Loucy (cell line): ENCODE measurements at regions not wholly inside any gene's neighbourhood (a gene's known extent, or its start where the extent isn't known, plus 50 kb on each side); places are given as distances from the start of the nearest gene placed in this dataset.

Source experiments
- CTCF ChIP-seq: fragments of 200-600 bp; sonication (generic); conservative IDR thresholded peaks from 2 replicates; pipeline ENCODE4 v1.5.1; 2014; ENCODE audit warnings: mild to moderate bottlenecking, antibody characterized with exemption, low read length
- EZH2phosphoT487 ChIP-seq: fragments of 200-600 bp; IDR thresholded peaks from 2 replicates; pipeline ENCODE4 v1.6.1; 2018; ENCODE audit warnings: antibody characterized with exemption, mild to moderate bottlenecking, moderate library complexity, borderline replicate concordance

GRCh38 chr15:97678656-97679055, 281.8 kb upstream of the ARRDC4 start:
- TF ChIP-seq CTCF, result no peak
- TF ChIP-seq EZH2phosphoT487, result no peak
